ENCODE measurements at regions not wholly inside any gene's neighbourhood (a gene's known extent, or its start where the extent isn't known, plus 50 kb on each side); places are given as distances from the start of the nearest gene placed in this dataset.

- Histone ChIP-seq H3K9me3 (no peaks in the 10 kb centered on the region), H3K36me3 (replicated peaks in 1 of 2; ENCODE audit: insufficient read depth in 1 of 2, low read depth in 2 of 2) (no peaks in the 10 kb centered on the region), H3K27ac (no peak overlapping the region), H3K4me3 (no peak overlapping the region), H3K27me3 (no peaks in the 10 kb centered on the region), H3K4me1 (no peaks in the 10 kb centered on the region)
- intact Hi-C loops (cut with DNase I): no loop called here
- 60 to 80% methylated on average over 6 of the region's 6 CpGs for WGBS, 2 donors
- DNase-seq (no peak), ATAC-seq (no peak)
- no peak for TF ChIP-seq CTCF (IDR thresholded peaks at IDR 0.05)
Measured at GRCh38 chr6:4625557-4625956, 150.6 kb upstream of the CDYL start.

GRCh38 chr6:4624726-4625125 lies 151.5 kb upstream of the CDYL start:
- no peaks in the 10 kb centered on the region for H3K27me3 ChIP-seq
- 56 to 66% methylated on average over 7 of the region's 7 CpGs for WGBS, 2 donors
- TF ChIP-seq CTCF (IDR thresholded peaks at IDR 0.05): no peak
- TF ChIP-seq POLR2A (IDR thresholded peaks at IDR 0.05): no peak
- ATAC-seq (no peak), DNase-seq (no peak)
- no peak overlapping the region for H3K27ac ChIP-seq
- no peak overlapping the region for H3K4me3 ChIP-seq
- no peaks in the 10 kb centered on the region for H3K9me3 ChIP-seq
- intact Hi-C loops (cut with DNase I): no loop called here
- H3K36me3 ChIP-seq (replicated peaks in 1 of 2; ENCODE audit: insufficient read depth in 1 of 2, low read depth in 2 of 2): no peaks in the 10 kb centered on the region
- H3K4me1 ChIP-seq: no peaks in the 10 kb centered on the region

- no peaks in the 10 kb centered on the region for H3K4me1 ChIP-seq
- intact Hi-C loops (cut with DNase I): no loop called here
- H3K27me3 ChIP-seq: no peaks in the 10 kb centered on the region
- no peak for TF ChIP-seq CTCF (IDR thresholded peaks at IDR 0.05)
- no peak for TF ChIP-seq POLR2A (IDR thresholded peaks at IDR 0.05)
- no peak overlapping the region for H3K27ac ChIP-seq
- WGBS, 2 donors: 71 to 79% methylated on average over 12 of the region's 12 CpGs
- no peak overlapping the region for H3K4me3 ChIP-seq
- ATAC-seq (no peak), DNase-seq (no peak)
- no peaks in the 10 kb centered on the region for H3K9me3 ChIP-seq
- no peaks in the 10 kb centered on the region for H3K36me3 ChIP-seq (replicated peaks in 1 of 2; ENCODE audit: insufficient read depth in 1 of 2, low read depth in 2 of 2)
Measured at GRCh38 chr6:4620284-4621151, 155.7 kb upstream of the CDYL start.

GRCh38 chr6:4616311-4616710 lies 159.9 kb upstream of the CDYL start:
- ATAC-seq: no peak
- TF ChIP-seq CTCF (IDR thresholded peaks at IDR 0.05) (no peak), POLR2A (IDR thresholded peaks at IDR 0.05) (no peak)
- Histone ChIP-seq H3K4me1 (no peaks in the 10 kb centered on the region), H3K36me3 (replicated peaks in 1 of 2; ENCODE audit: insufficient read depth in 1 of 2, low read depth in 2 of 2) (no peaks in the 10 kb centered on the region), H3K4me3 (no peak overlapping the region), H3K9me3 (no peaks in the 10 kb centered on the region), H3K27ac (no peak overlapping the region), H3K27me3 (no peaks in the 10 kb centered on the region)
- WGBS, 2 donors: 78 to 81% methylated on average over 8 of the region's 8 CpGs
- intact Hi-C loops (cut with DNase I): no loop called here
- DNase-seq: no peak

- H3K4me3 ChIP-seq: no peak overlapping the region
- H3K4me1 ChIP-seq: no peaks in the 10 kb centered on the region
- peak; percentile 43 for ATAC-seq
- H3K27ac ChIP-seq: no peak overlapping the region
- TF ChIP-seq CTCF (IDR thresholded peaks at IDR 0.05) (no peak), POLR2A (IDR thresholded peaks at IDR 0.05) (no peak)
- H3K9me3 ChIP-seq: no peaks in the 10 kb centered on the region
- no peaks in the 10 kb centered on the region for H3K36me3 ChIP-seq (replicated peaks in 1 of 2; ENCODE audit: insufficient read depth in 1 of 2, low read depth in 2 of 2)
- peak in 2 of 4 donors; percentile 9 to 13 for DNase-seq
- no peaks in the 10 kb centered on the region for H3K27me3 ChIP-seq
- intact Hi-C loops (cut with DNase I): no loop called here
- WGBS, 2 donors: 62 to 66% methylated on average over 3 of the region's 3 CpGs
Measured at GRCh38 chr6:4615891-4616290, 160.3 kb upstream of the CDYL start.

Data from body of pancreas (tissue), 4 donors.